GM19239 (cell line): ENCODE measurements at regions not wholly inside any gene's neighbourhood (a gene's known extent, or its start where the extent isn't known, plus 50 kb on each side); places are given as distances from the start of the nearest gene placed in this dataset.
"Not testable (repeated sequence)": the region's sequence is repeated elsewhere in the genome, so short reads cannot be mapped to it uniquely, and the experiment has no call there.

Experiments
- DNase-seq: peaks from one replicate; pipeline ENCODE4 v3.0.0; 2011; ENCODE audit warnings: low spot score; ENCODE audit not compliant: insufficient read length
- FAIRE-seq: peaks from 2 replicates; lab custom pipeline; 2011; peaks lifted over from hg19 to GRCh38; lab: Jason Lieb, UNC

- DNase-seq: no peak
- FAIRE-seq: no peak
Measured at GRCh38 chr11:10984250-10984649, 126.4 kb upstream of the ZBED5 start.

- DNase-seq (no peak), FAIRE-seq (no peak)
Measured at GRCh38 chr11:10982704-10983510, 125.1 kb upstream of the ZBED5 start.

- FAIRE-seq (no peak), DNase-seq (no peak)
Measured at GRCh38 chr11:10979529-10979928, 121.7 kb upstream of the ZBED5 start.

DNA sequence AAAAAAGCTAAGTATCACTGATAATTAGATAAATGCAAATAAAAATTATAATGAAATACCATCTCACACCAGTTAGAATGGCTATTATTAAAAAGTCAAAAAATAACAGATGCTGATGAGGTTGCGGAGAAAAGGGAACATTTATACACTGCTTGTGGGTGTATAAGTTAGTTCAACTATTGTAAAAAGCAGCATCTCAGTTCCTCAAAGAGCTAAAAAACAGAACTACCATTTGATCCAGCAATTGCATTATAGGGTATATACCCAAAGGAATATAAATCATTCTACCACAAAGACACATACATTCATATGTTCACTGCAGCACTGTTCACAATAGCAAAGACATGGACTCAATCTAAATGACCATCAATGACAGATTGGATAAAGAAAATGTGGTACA lies 120.3 kb upstream of the ZBED5 start:
- no peak for DNase-seq
- no peak for FAIRE-seq

- no peak for DNase-seq
- FAIRE-seq: no peak
Measured at GRCh38 chr11:10975287-10975721, 117.5 kb upstream of the ZBED5 start.

- no peak for FAIRE-seq
- no peak for DNase-seq
Measured at GRCh38 chr11:10973416-10973815, 115.6 kb upstream of the ZBED5 start.

DNA sequence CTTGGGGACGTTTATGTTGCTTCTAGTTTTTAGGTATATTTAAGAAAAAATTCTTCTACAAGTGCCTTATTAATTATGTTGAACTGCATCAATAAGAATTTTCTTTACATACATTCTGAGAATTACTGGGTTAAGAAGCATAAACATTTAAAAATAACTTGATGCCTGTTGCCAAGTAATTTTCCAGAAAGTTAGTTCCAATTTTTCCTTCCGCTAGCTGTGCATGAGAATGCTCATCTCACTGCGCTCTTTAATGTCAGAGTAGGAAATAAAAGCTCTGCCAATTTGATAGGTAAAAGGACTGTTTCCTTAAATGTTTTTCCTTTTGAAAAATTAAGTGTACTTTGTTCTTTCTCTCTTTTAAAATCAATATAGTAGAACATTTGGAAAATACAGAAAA lies 113.1 kb upstream of the ZBED5 start:
- DNase-seq (no peak), FAIRE-seq (no peak)

DNA sequence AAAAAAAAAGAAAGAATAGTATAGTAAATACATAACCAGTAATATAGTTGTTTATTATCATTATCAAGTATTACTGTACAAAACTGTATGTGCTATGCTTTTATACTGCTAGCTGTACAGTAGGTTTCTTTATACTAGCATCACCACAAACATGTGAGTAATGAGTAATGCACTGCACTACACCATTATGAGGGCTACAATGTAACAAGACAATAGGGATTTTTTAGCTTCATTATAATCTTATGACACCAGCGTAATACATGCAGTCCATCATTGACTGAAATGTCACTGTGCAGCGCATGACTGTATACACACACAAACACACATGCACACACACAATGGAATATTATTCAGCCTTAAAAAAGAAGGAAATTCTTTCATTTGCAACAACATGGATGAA lies 111.5 kb upstream of the ZBED5 start:
- no peak for DNase-seq
- FAIRE-seq: no peak

DNA sequence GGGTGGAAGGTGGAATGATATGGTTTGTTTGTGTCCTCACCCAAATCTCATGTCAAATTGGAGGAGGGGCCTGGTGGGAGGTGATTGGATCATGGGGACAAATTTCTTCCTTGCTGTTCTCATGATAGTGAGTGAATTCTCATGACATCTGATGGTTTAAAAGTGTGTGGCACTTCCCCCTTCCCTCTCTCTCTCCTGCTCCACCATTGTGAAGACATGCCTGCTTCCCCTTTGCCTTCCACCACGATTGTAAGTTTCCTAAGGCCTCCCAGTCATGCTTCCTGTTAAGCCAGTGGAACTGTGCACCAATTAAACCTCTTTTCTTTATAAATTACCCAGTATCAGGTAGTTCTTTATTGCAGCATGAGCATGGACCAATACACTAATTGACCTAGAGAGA lies 99.0 kb upstream of the ZBED5 start:
- not testable (repeated sequence) for DNase-seq, FAIRE-seq

DNA sequence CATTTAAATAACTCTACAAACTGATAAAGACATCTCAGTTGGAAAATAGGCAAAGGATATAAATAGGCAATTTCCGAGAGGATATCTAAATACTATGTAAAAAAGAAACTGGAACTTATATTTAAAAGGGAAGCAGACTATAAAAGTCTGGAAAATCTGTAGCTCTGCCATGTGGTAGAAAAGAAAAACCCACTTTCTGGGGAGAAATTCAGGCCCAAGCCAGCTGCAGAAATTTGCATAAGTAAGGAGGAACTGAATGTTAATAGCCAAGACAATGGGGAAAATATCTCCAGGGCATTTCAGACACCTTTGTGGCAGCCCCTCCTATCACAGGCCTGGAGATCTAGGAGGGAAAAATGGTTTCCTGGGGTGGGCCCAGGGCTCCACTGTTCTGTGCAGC lies 97.8 kb upstream of the ZBED5 start:
- DNase-seq: no peak
- FAIRE-seq: no peak

DNA sequence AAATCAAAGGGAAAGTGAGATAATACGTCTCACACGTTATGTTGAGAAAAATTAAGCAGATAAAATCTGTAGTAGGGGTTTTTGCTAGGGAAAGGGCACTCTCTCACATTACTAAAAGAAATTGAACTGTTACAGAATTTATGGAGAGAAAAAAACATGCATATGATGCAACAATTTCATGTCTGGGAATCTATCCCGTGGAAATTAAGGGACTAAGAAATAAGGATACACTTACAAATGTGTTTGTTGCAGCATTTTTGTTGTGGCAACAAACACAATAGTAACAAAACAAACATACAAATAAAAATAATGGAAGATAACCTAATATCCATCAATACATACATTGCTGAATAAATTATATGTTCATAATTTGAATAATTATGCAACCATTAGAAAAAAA lies 96.3 kb upstream of the ZBED5 start:
- FAIRE-seq: no peak
- DNase-seq: no peak

DNA sequence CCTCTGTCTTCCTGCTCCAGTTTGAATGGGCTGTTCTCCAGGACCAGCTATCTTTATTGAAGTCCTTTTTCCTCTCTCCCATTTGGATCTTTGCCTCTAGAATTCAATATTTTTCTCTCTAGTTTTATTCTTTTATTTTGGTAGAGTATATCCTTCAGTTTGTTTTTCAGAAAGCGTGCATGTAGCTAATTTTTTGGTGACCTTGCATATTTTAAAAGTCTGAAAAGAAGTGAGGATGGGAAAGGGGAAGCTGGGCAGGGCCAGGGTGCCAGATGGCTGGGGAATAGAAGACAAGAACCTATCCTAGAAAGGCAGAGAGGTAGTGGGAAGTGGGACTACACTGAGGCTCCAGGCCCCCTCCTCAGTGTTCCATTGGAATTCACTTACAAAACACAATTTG lies 95.0 kb upstream of the ZBED5 start:
- DNase-seq (no peak), FAIRE-seq (no peak)

DNA sequence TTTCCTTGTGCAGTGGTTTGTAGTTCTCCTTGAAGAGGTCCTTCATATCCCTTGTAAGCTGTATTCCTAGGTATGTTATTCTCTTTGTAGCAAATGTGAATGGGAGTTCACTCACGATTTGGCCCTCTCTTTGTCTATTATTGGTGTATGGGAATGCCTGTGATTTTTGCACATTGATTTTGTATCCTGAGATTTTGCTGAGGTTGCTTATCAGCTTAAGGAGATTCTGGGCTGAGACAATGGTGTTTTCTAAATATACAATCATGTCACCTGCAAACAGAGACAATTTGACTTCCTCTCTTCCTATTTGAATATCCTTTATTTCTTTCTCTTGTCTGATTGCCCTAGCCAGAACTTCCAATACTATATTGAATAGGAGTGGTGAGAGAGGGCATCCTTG lies 90.1 kb upstream of the ZBED5 start:
- not testable (repeated sequence) for DNase-seq, FAIRE-seq

GRCh38 chr11:10946072-10946471 lies 88.2 kb upstream of the ZBED5 start:
- DNase-seq (no peak), FAIRE-seq (no peak)

- no peak for FAIRE-seq
- DNase-seq: no peak
Measured at GRCh38 chr11:10945196-10945595, 87.3 kb upstream of the ZBED5 start.

DNA sequence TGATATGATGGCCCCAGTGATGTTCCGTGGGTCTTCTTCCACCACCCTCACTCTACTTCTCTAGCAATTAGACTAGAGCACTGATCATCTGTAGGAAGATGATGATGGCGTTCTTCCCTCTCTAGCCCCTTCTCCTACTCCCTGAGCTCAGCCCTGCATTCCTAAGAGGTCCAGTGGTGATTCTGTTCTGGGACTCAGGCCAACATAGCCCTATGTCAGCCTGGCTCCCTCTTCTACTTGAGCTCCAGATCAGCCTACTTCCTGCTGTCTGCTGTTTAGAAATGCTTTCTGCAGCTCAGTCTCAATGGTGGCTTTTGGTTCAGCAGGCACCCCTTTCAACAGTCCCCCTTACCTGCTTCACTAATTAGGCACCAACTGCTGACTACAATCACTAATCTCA lies 86.1 kb upstream of the ZBED5 start:
- DNase-seq: no peak
- FAIRE-seq: no peak

GRCh38 chr11:10942620-10943019 lies 84.8 kb upstream of the ZBED5 start:
- FAIRE-seq: no peak
- DNase-seq: no peak

DNA sequence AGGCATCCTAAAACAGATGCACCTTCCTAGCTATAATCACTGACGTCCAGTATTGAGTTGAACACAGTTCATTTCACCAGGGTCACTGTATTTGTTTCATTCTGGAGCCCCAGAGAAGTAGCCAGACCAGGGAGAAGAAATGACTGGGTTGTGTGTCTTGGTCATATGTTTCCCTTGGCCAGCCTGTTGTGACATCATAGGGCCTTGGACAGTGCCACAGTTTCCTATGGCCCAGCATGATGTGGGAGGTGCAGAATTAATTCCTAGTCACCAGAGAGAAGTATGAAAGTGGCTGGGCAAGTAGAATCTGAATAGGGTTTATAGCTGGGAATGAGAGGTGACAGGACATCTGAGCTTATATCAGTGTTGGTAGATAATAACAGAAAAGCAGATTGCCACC lies 84.0 kb upstream of the ZBED5 start:
- FAIRE-seq (no peak), DNase-seq (no peak)

DNA sequence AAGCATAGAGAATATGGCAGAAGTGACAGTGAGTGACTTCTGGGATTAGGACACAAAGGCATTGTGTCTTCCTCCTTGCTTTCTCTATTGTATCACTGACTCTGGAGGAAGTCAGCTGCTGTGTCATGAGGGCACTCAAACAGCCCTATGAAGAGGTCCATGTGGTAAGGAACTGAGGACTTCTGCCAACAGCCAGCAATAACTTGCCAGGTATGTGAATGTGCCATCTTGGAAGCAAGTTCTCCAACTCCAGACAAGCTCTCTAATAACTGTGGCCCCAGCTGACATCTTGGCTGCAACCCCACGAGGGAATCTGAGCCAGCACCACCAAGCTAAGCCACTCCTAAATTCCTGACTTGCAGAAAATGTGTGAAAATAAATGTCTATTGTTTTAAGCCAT lies 83.6 kb upstream of the ZBED5 start:
- no peak for FAIRE-seq
- no peak for DNase-seq

- no peak for FAIRE-seq
- DNase-seq: no peak
Measured at GRCh38 chr11:10938650-10939387, 81.0 kb upstream of the ZBED5 start.

GRCh38 chr11:10938231-10938630 lies 80.4 kb upstream of the ZBED5 start:
- FAIRE-seq: no peak
- no peak for DNase-seq

DNA sequence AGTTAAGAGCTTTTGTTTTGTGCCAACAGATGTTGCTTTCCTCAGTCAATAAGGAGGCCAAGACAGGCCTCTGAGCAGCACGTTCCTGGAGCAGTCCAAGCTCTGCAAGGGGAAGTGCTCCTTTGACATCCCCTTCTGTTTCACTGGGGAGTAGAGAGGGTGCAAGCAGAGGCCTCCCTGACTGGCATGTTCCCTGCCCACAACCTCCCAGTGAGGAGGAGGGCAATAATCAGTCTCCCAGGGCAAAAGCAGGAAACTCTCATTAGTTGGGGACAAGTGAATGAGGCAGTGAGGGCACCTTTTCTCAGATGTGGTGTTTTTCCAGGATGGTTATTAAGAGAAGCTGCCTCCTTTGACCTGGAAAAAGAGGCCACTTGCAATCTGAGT lies 79.5 kb upstream of the ZBED5 start:
- no peak for FAIRE-seq
- no peak for DNase-seq
